G401 (cell line): ENCODE measurements at regions not wholly inside any gene's neighbourhood (a gene's known extent, or its start where the extent isn't known, plus 50 kb on each side); places are given as distances from the start of the nearest gene placed in this dataset.
"Not testable (repeated sequence)": the region's sequence is repeated elsewhere in the genome, so short reads cannot be mapped to it uniquely, and the experiment has no call there.

ENCODE experiments used
- DNase-seq: peaks from one replicate; pipeline ENCODE4 v3.0.0-alpha.2; 2015; ENCODE audit warnings: low spot score
- in situ Hi-C: cut with HindIII; loops from 2 replicates; pipeline ENCODE4 v1.10.0; 2016; ENCODE audit warnings: low sequenced_read_pairs, mixed read lengths

- DNase-seq: no peak
- in situ Hi-C loops: no loop called here
These were observed 672.1 kb downstream of the TBC1D22A start for GRCh38 chr22:47434336-47435203.

GRCh38 chr22:47433627-47434026, 671.2 kb downstream of the TBC1D22A start:
- in situ Hi-C loops: no loop called here
- no peak for DNase-seq

GRCh38 chr22:47432683-47433082, 670.2 kb downstream of the TBC1D22A start:
- in situ Hi-C loops: no loop called here

GRCh38 chr22:47423861-47424820, 661.7 kb downstream of the TBC1D22A start:
- DNase-seq: peak; percentile 12
- in situ Hi-C loops: no loop called here

More at GRCh38 chr22:47432683-47433082, 670.2 kb downstream of the TBC1D22A start:
- no peak for DNase-seq

- DNase-seq: no peak
- in situ Hi-C loops: no loop called here
These were observed 660.8 kb downstream of the TBC1D22A start for GRCh38 chr22:47423266-47423665.

- in situ Hi-C loops: no loop called here
- no peak for DNase-seq
These were observed 660.3 kb downstream of the TBC1D22A start for GRCh38 chr22:47422736-47423135.

- DNase-seq: no peak
- in situ Hi-C loops: no loop called here
These were observed 659.4 kb downstream of the TBC1D22A start for GRCh38 chr22:47421846-47422245.

GRCh38 chr22:47420211-47420610, 657.8 kb downstream of the TBC1D22A start:
- in situ Hi-C loops: no loop called here
- DNase-seq: no peak

- no peak for DNase-seq
- in situ Hi-C loops: no loop called here
These were observed 656.8 kb downstream of the TBC1D22A start for GRCh38 chr22:47419239-47419638.

GRCh38 chr22:47417699-47418098, 655.2 kb downstream of the TBC1D22A start:
- in situ Hi-C loops: no loop called here
- DNase-seq: no peak

GRCh38 chr22:47411006-47411405, 648.6 kb downstream of the TBC1D22A start:
- in situ Hi-C loops: no loop called here
- no peak for DNase-seq

GRCh38 chr22:47409539-47410275, 647.3 kb downstream of the TBC1D22A start:
- in situ Hi-C loops: no loop called here
- no peak for DNase-seq

GRCh38 chr22:47408409-47408808, 646.0 kb downstream of the TBC1D22A start:
- in situ Hi-C loops: no loop called here
- no peak for DNase-seq

GRCh38 chr22:47407461-47408025, 645.1 kb downstream of the TBC1D22A start:
- no peak for DNase-seq
- in situ Hi-C loops: no loop called here

- no peak for DNase-seq
- in situ Hi-C loops: no loop called here
These were observed 644.4 kb downstream of the TBC1D22A start for GRCh38 chr22:47406896-47407295.

- in situ Hi-C loops: no loop called here
- no peak for DNase-seq
These were observed 643.9 kb downstream of the TBC1D22A start for GRCh38 chr22:47406180-47406834.

GRCh38 chr22:47405222-47405621, 642.8 kb downstream of the TBC1D22A start:
- DNase-seq, in situ Hi-C loops: not testable (repeated sequence)

- DNase-seq: no peak
- in situ Hi-C loops: no loop called here
These were observed 640.6 kb downstream of the TBC1D22A start for GRCh38 chr22:47402876-47403525.
